ENCODE measurements at regions not wholly inside any gene's neighbourhood (a gene's known extent, or its start where the extent isn't known, plus 50 kb on each side); places are given as distances from the start of the nearest gene placed in this dataset.
A peak's percentile ranks its signal among the peaks of the same experiment; 100 is the strongest.

- no peak overlapping the region for H3K27ac ChIP-seq
These were observed 114.9 kb downstream of the CDH26 start for GRCh38 chr20:60073086-60073485.

GRCh38 chr20:60073504-60073903 is 115.3 kb downstream of the CDH26 start:
- H3K27ac ChIP-seq = no peak overlapping the region
- TF ChIP-seq CTCF (conservative IDR thresholded peaks at IDR 0.05) = no peak

More at GRCh38 chr20:60073086-60073485, 114.9 kb downstream of the CDH26 start:
- no peak for TF ChIP-seq CTCF (conservative IDR thresholded peaks at IDR 0.05)

- H3K27ac ChIP-seq = no peak overlapping the region
- TF ChIP-seq CTCF (conservative IDR thresholded peaks at IDR 0.05) = no peak
These were observed 116.1 kb downstream of the CDH26 start for GRCh38 chr20:60074276-60074675.

- TF ChIP-seq CTCF (conservative IDR thresholded peaks at IDR 0.05) = no peak
- H3K27ac ChIP-seq = peak overlapping the region; percentile 75
These were observed 120.4 kb downstream of the CDH26 start for GRCh38 chr20:60078351-60079250.

- no peak overlapping the region for H3K27ac ChIP-seq
- TF ChIP-seq CTCF (conservative IDR thresholded peaks at IDR 0.05) = no peak
These were observed 122.2 kb downstream of the CDH26 start for GRCh38 chr20:60080401-60080800.

- TF ChIP-seq CTCF (conservative IDR thresholded peaks at IDR 0.05) = no peak
- no peak overlapping the region for H3K27ac ChIP-seq
These were observed 127.4 kb downstream of the CDH26 start for GRCh38 chr20:60085551-60086132.

- H3K27ac ChIP-seq = no peak overlapping the region
- no peak for TF ChIP-seq CTCF (conservative IDR thresholded peaks at IDR 0.05)
These were observed 128.8 kb downstream of the CDH26 start for GRCh38 chr20:60086821-60087562.
